Stimulated activated naive B cell treated with anti-CD40 and anti-IgM and Interleukin-4, amounts not matched to agents 10 μg/mL and 1 μg/mL and 100 μg/mL, for 72 hours (primary cell): ENCODE measurements at regions not wholly inside any gene's neighbourhood (a gene's known extent, or its start where the extent isn't known, plus 50 kb on each side); places are given as distances from the start of the nearest gene placed in this dataset.
A peak's percentile ranks its signal among the peaks of the same experiment; 100 is the strongest.

Experiments used
- ATAC-seq, 2 donors: fragments of 150-1000 bp; cut with Tn5 transposase; replicated peaks; 2 replicates each; pipeline ENCODE4 v1.10.0; 2021; ENCODE audit warnings: moderate library complexity in 1 of 2
- DNase-seq: peaks from one replicate; pipeline ENCODE4 v3.0.0; 2021
- H3K27ac Mint-ChIP-seq: one replicate; pipeline ENCODE4 v1.8.0; 2022; ENCODE audit warnings: mild to moderate bottlenecking, mixed read lengths
- H3K27me3 Mint-ChIP-seq, 2 donors: one replicate each; pipeline ENCODE4 v1.8.0; 2022; ENCODE audit warnings: mixed read lengths in 2 of 2
- H3K36me3 Mint-ChIP-seq, 2 donors: one replicate each; pipeline ENCODE4 v1.8.0; 2022; ENCODE audit warnings: mixed read lengths in 2 of 2, mild to moderate bottlenecking in 1 of 2
- H3K4me1 Mint-ChIP-seq, 2 donors: one replicate each; pipeline ENCODE4 v1.8.0; 2022; ENCODE audit warnings: mixed read lengths in 2 of 2, mild to moderate bottlenecking in 1 of 2
- H3K4me3 Mint-ChIP-seq, 2 donors: one replicate each; pipeline ENCODE4 v1.8.0; 2022; ENCODE audit warnings: mild to moderate bottlenecking in 2 of 2, mixed read lengths in 2 of 2, moderate library complexity in 1 of 2
- H3K9me3 Mint-ChIP-seq, 2 donors: one replicate each; pipeline ENCODE4 v1.8.0; 2022; ENCODE audit warnings: mixed read lengths in 2 of 2, mild to moderate bottlenecking in 1 of 2

GRCh38 chr6:63066055-63066704, 145.1 kb upstream of the FKBP1C start:
- Mint-ChIP-seq H3K4me3 (no peak overlapping the region), H3K9me3 (no peaks in the 10 kb centered on the region), H3K4me1 (no peaks in the 10 kb centered on the region), H3K27me3 (no peaks in the 10 kb centered on the region), H3K36me3 (no peaks in the 10 kb centered on the region), H3K27ac (no peak overlapping the region)
- DNase-seq = no peak
- peak; percentile 42 to 61 for ATAC-seq

GRCh38 chr6:63094947-63095346, 116.3 kb upstream of the FKBP1C start:
- H3K4me3 Mint-ChIP-seq = no peak overlapping the region
- H3K36me3 Mint-ChIP-seq = no peaks in the 10 kb centered on the region
- peaks cover 0 to 2% of the 10 kb centered on the region in 2 donors for H3K9me3 Mint-ChIP-seq
- DNase-seq = no peak
- no peak for ATAC-seq
- no peaks in the 10 kb centered on the region for H3K4me1 Mint-ChIP-seq
- no peaks in the 10 kb centered on the region for H3K27me3 Mint-ChIP-seq
- no peak overlapping the region for H3K27ac Mint-ChIP-seq

GRCh38 chr6:63097222-63097621, 114.0 kb upstream of the FKBP1C start:
- Mint-ChIP-seq H3K36me3 (no peaks in the 10 kb centered on the region), H3K4me1 (no peaks in the 10 kb centered on the region)

GRCh38 chr6:63098789-63099188, 112.5 kb upstream of the FKBP1C start:
- H3K9me3 Mint-ChIP-seq = peaks cover 0 to 2% of the 10 kb centered on the region in 2 donors
- H3K36me3 Mint-ChIP-seq = no peaks in the 10 kb centered on the region
- ATAC-seq = no peak
- H3K27ac Mint-ChIP-seq = no peak overlapping the region
- no peak overlapping the region for H3K4me3 Mint-ChIP-seq
- H3K4me1 Mint-ChIP-seq = no peaks in the 10 kb centered on the region
- DNase-seq = no peak
- H3K27me3 Mint-ChIP-seq = no peaks in the 10 kb centered on the region

More at GRCh38 chr6:63097222-63097621, 114.0 kb upstream of the FKBP1C start:
- Mint-ChIP-seq H3K27ac (no peak overlapping the region), H3K4me3 (no peak overlapping the region), H3K27me3 (no peaks in the 10 kb centered on the region), H3K9me3 (peaks cover 0 to 2% of the 10 kb centered on the region in 2 donors)
- no peak for DNase-seq
- ATAC-seq = no peak

GRCh38 chr6:63099772-63100459, 111.4 kb upstream of the FKBP1C start:
- ATAC-seq (no peak), DNase-seq (no peak)
- no peak overlapping the region for H3K27ac Mint-ChIP-seq
- H3K9me3 Mint-ChIP-seq = peaks cover 0 to 3% of the 10 kb centered on the region in 2 donors
- no peaks in the 10 kb centered on the region for H3K27me3 Mint-ChIP-seq
- H3K36me3 Mint-ChIP-seq = no peaks in the 10 kb centered on the region
- H3K4me3 Mint-ChIP-seq = no peak overlapping the region
- no peaks in the 10 kb centered on the region for H3K4me1 Mint-ChIP-seq

- peaks cover 0 to 5% of the 10 kb centered on the region in 2 donors for H3K9me3 Mint-ChIP-seq
- H3K4me1 Mint-ChIP-seq = no peaks in the 10 kb centered on the region
- no peak overlapping the region for H3K27ac Mint-ChIP-seq
- no peaks in the 10 kb centered on the region for H3K27me3 Mint-ChIP-seq
- H3K4me3 Mint-ChIP-seq = no peak overlapping the region
- DNase-seq (no peak), ATAC-seq (no peak)
- no peaks in the 10 kb centered on the region for H3K36me3 Mint-ChIP-seq
These were observed 96.6 kb upstream of the FKBP1C start for GRCh38 chr6:63114610-63115211.

- Mint-ChIP-seq H3K9me3 (peaks cover 3 to 6% of the 10 kb centered on the region in 2 donors), H3K4me3 (no peak overlapping the region), H3K4me1 (no peaks in the 10 kb centered on the region), H3K27me3 (no peaks in the 10 kb centered on the region), H3K36me3 (no peaks in the 10 kb centered on the region), H3K27ac (no peak overlapping the region)
- ATAC-seq (peak in 1 of 2 donors; percentile 34), DNase-seq (no peak)
These were observed 90.1 kb upstream of the FKBP1C start for GRCh38 chr6:63121166-63121565.

GRCh38 chr6:63140114-63140513, 71.2 kb upstream of the FKBP1C start:
- ATAC-seq (no peak), DNase-seq (no peak)
- Mint-ChIP-seq H3K27ac (no peak overlapping the region), H3K27me3 (no peaks in the 10 kb centered on the region), H3K9me3 (peaks cover 11 to 13% of the 10 kb centered on the region in 2 donors), H3K4me1 (no peaks in the 10 kb centered on the region), H3K36me3 (no peaks in the 10 kb centered on the region), H3K4me3 (no peak overlapping the region)

GRCh38 chr6:63140692-63141318, 70.5 kb upstream of the FKBP1C start:
- DNase-seq (no peak), ATAC-seq (no peak)
- Mint-ChIP-seq H3K27ac (no peak overlapping the region), H3K9me3 (peaks cover 10 to 11% of the 10 kb centered on the region in 2 donors), H3K36me3 (no peaks in the 10 kb centered on the region), H3K4me1 (no peaks in the 10 kb centered on the region), H3K4me3 (no peak overlapping the region), H3K27me3 (no peaks in the 10 kb centered on the region)

- no peaks in the 10 kb centered on the region for H3K36me3 Mint-ChIP-seq
- no peaks in the 10 kb centered on the region for H3K4me1 Mint-ChIP-seq
- no peak overlapping the region for H3K4me3 Mint-ChIP-seq
- peaks cover 7 to 8% of the 10 kb centered on the region in 2 donors for H3K9me3 Mint-ChIP-seq
- DNase-seq (no peak), ATAC-seq (no peak)
- no peaks in the 10 kb centered on the region for H3K27me3 Mint-ChIP-seq
- H3K27ac Mint-ChIP-seq = no peak overlapping the region
These were observed 61.5 kb upstream of the FKBP1C start for GRCh38 chr6:63149730-63150129.

- no peak for DNase-seq
- no peaks in the 10 kb centered on the region for H3K27me3 Mint-ChIP-seq
- H3K9me3 Mint-ChIP-seq = no peaks in the 10 kb centered on the region
- no peak overlapping the region for H3K27ac Mint-ChIP-seq
- H3K36me3 Mint-ChIP-seq = no peaks in the 10 kb centered on the region
- ATAC-seq = no peak
- no peak overlapping the region for H3K4me3 Mint-ChIP-seq
- H3K4me1 Mint-ChIP-seq = no peaks in the 10 kb centered on the region
These were observed 56.7 kb upstream of the FKBP1C start for GRCh38 chr6:63154535-63154934.
